ENCODE measurements at regions not wholly inside any gene's neighbourhood (a gene's known extent, or its start where the extent isn't known, plus 50 kb on each side); places are given as distances from the start of the nearest gene placed in this dataset.

DNA sequence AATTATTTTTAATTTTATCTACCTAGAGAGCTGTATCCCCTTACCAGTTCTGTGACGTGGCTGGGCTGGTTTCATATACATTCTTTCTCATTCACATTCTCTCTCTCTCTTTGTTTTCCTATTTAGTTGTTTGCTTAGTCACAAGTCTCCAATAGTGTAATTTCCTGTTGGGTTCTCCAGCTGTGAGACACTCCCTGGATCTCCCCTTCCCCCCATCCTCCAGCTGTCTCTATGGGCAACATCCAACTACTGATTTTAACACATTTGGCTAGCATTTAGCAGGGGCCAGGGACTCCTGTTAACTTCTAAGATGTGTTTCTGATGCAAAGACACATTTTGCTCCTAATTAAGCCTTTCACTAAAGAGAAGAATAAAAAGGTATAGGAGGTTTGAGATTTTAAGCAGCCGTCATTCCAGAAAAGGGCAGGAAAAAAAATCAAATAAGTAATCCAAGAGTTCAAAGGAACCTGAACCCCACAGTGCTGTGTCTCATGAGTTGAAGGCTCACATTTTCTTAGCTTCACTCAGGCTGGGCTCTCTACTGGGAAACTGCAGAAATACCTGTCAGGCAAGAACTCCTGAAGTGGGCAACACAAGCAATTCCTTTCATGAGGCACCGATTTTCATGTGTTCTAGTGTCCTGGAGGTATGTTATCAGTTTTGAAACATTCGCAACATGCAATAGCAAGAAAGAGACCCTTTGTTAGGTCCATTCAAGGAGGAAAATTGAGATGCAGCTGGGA lies 198.7 kb upstream of the C9orf72 start:
- intact Hi-C loops (cut with micrococcal nuclease), result no loop called here
- ATAC-seq, result no peak
- H3K9me3 Mint-ChIP-seq, result no peaks in the 10 kb centered on the region
- no peak for DNase-seq
- H3K4me3 Mint-ChIP-seq, result no peak overlapping the region
- ChIA-PET POLR2A (no interaction called here), CTCF (no interaction called here)
- H3K4me1 Mint-ChIP-seq (ENCODE audit: low read depth), result no peaks in the 10 kb centered on the region
- TF ChIP-seq, protein P1, sequence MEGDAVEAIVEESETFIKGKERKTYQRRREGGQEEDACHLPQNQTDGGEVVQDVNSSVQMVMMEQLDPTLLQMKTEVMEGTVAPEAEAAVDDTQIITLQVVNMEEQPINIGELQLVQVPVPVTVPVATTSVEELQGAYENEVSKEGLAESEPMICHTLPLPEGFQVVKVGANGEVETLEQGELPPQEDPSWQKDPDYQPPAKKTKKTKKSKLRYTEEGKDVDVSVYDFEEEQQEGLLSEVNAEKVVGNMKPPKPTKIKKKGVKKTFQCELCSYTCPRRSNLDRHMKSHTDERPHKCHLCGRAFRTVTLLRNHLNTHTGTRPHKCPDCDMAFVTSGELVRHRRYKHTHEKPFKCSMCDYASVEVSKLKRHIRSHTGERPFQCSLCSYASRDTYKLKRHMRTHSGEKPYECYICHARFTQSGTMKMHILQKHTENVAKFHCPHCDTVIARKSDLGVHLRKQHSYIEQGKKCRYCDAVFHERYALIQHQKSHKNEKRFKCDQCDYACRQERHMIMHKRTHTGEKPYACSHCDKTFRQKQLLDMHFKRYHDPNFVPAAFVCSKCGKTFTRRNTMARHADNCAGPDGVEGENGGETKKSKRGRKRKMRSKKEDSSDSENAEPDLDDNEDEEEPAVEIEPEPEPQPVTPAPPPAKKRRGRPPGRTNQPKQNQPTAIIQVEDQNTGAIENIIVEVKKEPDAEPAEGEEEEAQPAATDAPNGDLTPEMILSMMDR (IDR thresholded peaks at IDR 0.05), result no peak
- H3K36me3 Mint-ChIP-seq (ENCODE audit: low read depth), result no peaks in the 10 kb centered on the region
- H3K27me3 Mint-ChIP-seq, result no peaks in the 10 kb centered on the region
- H3K27ac Mint-ChIP-seq, result no peak overlapping the region

DNA sequence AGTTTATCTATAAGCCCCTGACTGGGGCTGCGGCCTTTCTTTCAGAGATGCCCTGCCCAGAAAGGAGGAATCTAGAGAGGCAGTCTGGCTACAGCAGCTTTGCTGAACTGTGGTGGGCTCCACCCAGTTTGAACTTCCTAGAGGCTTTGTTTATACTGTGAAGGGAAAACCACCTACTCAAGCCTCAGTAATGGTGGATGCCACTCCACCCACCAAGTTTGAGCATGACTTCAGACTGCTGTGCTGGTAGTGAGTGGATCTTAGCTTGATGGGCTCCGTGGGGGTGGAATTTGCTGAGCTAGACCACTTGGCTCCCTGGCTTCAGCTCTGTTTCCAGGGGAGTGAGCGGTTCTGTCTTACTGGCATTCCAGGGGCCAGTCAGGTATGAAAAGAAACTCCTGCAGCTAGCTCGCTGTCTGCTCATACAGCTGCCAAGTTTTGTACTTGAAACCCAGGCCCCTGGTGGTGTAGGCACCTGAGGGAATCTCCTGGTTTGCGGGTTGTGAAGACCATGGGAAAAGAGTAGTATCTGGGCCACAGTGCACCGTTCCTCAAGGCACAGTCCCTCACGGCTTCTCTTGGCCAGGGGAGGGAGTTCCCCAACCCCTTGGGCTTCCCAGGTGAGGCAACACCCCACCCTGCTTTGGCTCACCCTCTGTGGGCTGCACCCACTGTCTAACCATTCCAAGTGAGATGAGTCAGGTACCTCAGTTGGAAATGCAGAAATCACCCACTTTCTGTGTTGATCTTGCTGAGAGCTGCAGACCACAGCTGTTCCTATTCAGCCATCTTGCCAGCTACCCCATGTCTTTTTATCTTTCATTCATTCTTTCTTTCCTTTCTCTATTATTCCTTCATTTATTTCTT lies 211.8 kb upstream of the C9orf72 start:
- H3K36me3 Mint-ChIP-seq (ENCODE audit: low read depth), result no peaks in the 10 kb centered on the region
- ATAC-seq (peak; percentile 73), DNase-seq (peak; percentile 56)
- POLR2A ChIA-PET, result no interaction called here
- H3K4me3 Mint-ChIP-seq, result no peak overlapping the region
- CTCF ChIA-PET, result interaction anchor here (2.3 kb wide), 1 partner anchor 58 kb away, joined by 6 read pairs; no protein-coding TSS in a partner anchor
- intact Hi-C loops (cut with micrococcal nuclease), result loop anchor here (5.0 kb wide), 1 partner anchor 53 kb away; no protein-coding TSS in a partner anchor
- TF ChIP-seq, protein P1 (IDR thresholded peaks at IDR 0.05), result no peak
- H3K27ac Mint-ChIP-seq, result peak overlapping the region; percentile 40
- peaks cover 11% of the 10 kb centered on the region for H3K4me1 Mint-ChIP-seq (ENCODE audit: low read depth)
- peaks cover 1% of the 10 kb centered on the region for H3K9me3 Mint-ChIP-seq
- H3K27me3 Mint-ChIP-seq, result peaks cover 16% of the 10 kb centered on the region

DNA sequence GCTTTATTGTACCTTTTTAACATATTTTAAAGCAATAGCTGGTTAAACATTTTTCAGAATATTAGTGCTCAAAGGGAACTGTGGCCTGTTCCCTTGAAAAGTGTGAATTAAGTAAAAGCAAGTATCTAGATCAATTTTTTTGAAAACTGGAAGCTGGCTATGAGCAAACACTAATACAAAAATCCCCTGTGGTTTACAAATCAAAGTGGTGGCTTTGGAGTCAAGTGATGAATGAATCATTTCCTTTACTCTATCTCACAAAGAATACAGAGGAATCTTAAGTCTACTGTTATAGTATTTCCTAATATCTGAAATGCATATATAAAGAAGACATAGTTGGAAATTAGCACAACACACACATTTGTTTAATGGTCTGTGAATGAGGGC lies 212.4 kb upstream of the C9orf72 start:
- Mint-ChIP-seq H3K4me3 (no peak overlapping the region), H3K27ac (peak overlapping the region; percentile 40), H3K27me3 (peaks cover 16% of the 10 kb centered on the region), H3K4me1 (ENCODE audit: low read depth) (peaks cover 11% of the 10 kb centered on the region), H3K36me3 (ENCODE audit: low read depth) (no peaks in the 10 kb centered on the region), H3K9me3 (peaks cover 1% of the 10 kb centered on the region)
- peak; percentile 85 for ATAC-seq
- ChIA-PET CTCF (interaction anchor here (2.3 kb wide), 1 partner anchor 59 kb away, joined by 6 read pairs; no protein-coding TSS in a partner anchor), POLR2A (no interaction called here)
- TF ChIP-seq, protein P1 (IDR thresholded peaks at IDR 0.05), result no peak
- intact Hi-C loops (cut with micrococcal nuclease), result loop anchor here (5.0 kb wide), 1 partner anchor 53 kb away; no protein-coding TSS in a partner anchor
- no peak for DNase-seq

DNA sequence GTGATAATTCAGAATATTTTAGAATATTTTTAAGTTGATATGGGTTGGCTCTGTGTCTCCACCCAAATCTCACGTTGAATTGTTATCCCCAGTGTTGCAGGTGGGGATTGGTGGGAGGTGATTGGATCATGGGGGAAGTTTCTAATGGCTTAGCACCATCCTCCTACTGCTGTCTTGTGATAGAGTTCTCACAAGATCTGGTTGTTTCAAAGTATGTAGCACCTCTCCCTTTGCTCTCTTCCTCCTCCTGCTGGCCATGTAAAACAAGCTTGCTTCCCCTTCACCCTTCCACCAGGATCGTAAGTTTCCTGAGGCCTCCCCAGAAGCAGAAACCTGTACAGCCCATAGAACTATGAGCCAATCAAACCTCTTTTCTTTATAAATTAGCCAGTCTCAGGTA lies 214.6 kb upstream of the C9orf72 start:
- no peaks in the 10 kb centered on the region for H3K36me3 Mint-ChIP-seq (ENCODE audit: low read depth)
- TF ChIP-seq, protein P1 (IDR thresholded peaks at IDR 0.05), result no peak
- DNase-seq (peak; percentile 2), ATAC-seq (no peak)
- CTCF ChIA-PET, result interaction anchor here (1.5 to 1.7 kb wide), 2 partner anchors 10 to 61 kb away, joined by 3 to 4 read pairs; no protein-coding TSS in a partner anchor
- no peak overlapping the region for H3K27ac Mint-ChIP-seq
- H3K9me3 Mint-ChIP-seq, result peaks cover 1% of the 10 kb centered on the region
- peaks cover 11% of the 10 kb centered on the region for H3K27me3 Mint-ChIP-seq
- intact Hi-C loops (cut with micrococcal nuclease), result loop anchor here (5.0 kb wide), 1 partner anchor 56 kb away; no protein-coding TSS in a partner anchor
- peaks cover 11% of the 10 kb centered on the region for H3K4me1 Mint-ChIP-seq (ENCODE audit: low read depth)
- POLR2A ChIA-PET, result no interaction called here
- H3K4me3 Mint-ChIP-seq, result no peak overlapping the region
